T-cell (primary cell): ENCODE measurements at regions not wholly inside any gene's neighbourhood (a gene's known extent, or its start where the extent isn't known, plus 50 kb on each side); places are given as distances from the start of the nearest gene placed in this dataset.

ENCODE experiments used
- ATAC-seq, 4 experiments: fragments of 200-7000 bp in 3 of 4; fragments of 150-1000 bp in 1 of 4; cut with Tn5 transposase; replicated peaks in 1 of 4; 1 replicate in 3 of 4; 2 replicates in 1 of 4; pipeline ENCODE4 v1.10.0; 2021; ENCODE audit warnings: moderate library complexity in 3 of 4, mild to moderate bottlenecking in 2 of 4, moderate number of reproducible peaks in 1 of 4
- CTCF ChIA-PET, 2 donors: fragments of 300-600 bp; sonication (Branson Sonifier 250); formaldehyde crosslinking; loops; one replicate each; lab custom pipeline; 2022; ENCODE audit warnings: antibody characterized with exemption in 2 of 2; lab: Charles Lee
- POLR2A ChIA-PET, 2 donors: fragments of 300-600 bp; sonication (Branson Sonifier 250); formaldehyde crosslinking; loops; one replicate each; lab custom pipeline; 2022; ENCODE audit warnings: antibody characterized with exemption in 2 of 2; lab: Charles Lee
- DNase-seq, 35 experiments: peaks; one replicate each; pipeline versions ENCODE4 v3.0.0 to v3.0.0-alpha.2; 2013 to 2023
- H3K27ac ChIP-seq: one replicate; pipeline ENCODE4 v1.5.1; 2013; ENCODE audit warnings: low read length
- H3K27me3 ChIP-seq, 2 experiments: replicated peaks in 1 of 2; 1 replicate in 1 of 2; 2 replicates in 1 of 2; pipeline versions ENCODE4 v1.6.1 to v1.7.0; 2013; ENCODE audit warnings: low read length in 1 of 2, mixed read lengths in 1 of 2; ENCODE audit not compliant: control insufficient read depth in 2 of 2, insufficient read depth in 2 of 2; ENCODE audit errors: extremely low read depth in 1 of 2
- H3K36me3 ChIP-seq, 2 donors: 1 replicate in 1 of 2; 2 replicates in 1 of 2; pipeline versions ENCODE4 v1.6.1 to v1.7.0; 2013; ENCODE audit warnings: low read length in 1 of 2; ENCODE audit not compliant: control insufficient read depth in 2 of 2, insufficient read depth in 1 of 2; ENCODE audit errors: extremely low read depth in 1 of 2
- H3K4me1 ChIP-seq, 2 experiments: 1 replicate in 1 of 2; 2 replicates in 1 of 2; pipeline versions ENCODE4 v1.6.1 to v1.7.0; 2013; ENCODE audit warnings: low read length in 2 of 2, mixed read lengths in 1 of 2; ENCODE audit not compliant: insufficient read depth in 2 of 2, control insufficient read depth in 1 of 2; ENCODE audit errors: extremely low read depth in 1 of 2
- H3K4me3 ChIP-seq, 2 donors: 1 replicate in 1 of 2; 2 replicates in 1 of 2; pipeline versions ENCODE4 v1.5.1 to v1.7.0; 2013; ENCODE audit warnings: mild to moderate bottlenecking in 2 of 2, low read length in 1 of 2, moderate library complexity in 1 of 2; ENCODE audit not compliant: control insufficient read depth in 1 of 2; ENCODE audit errors: extremely low read depth in 1 of 2
- H3K9me3 ChIP-seq: 2 replicates; pipeline ENCODE4 v1.7.0; 2013
- H3K27ac Mint-ChIP-seq, 2 donors: one replicate each; pipeline ENCODE4 v1.8.0; 2020 to 2021; ENCODE audit warnings: mild to moderate bottlenecking in 2 of 2, mixed read lengths in 2 of 2
- H3K27me3 Mint-ChIP-seq, 2 donors: one replicate each; pipeline ENCODE4 v1.8.0; 2021 to 2022; ENCODE audit warnings: mixed read lengths in 2 of 2
- H3K36me3 Mint-ChIP-seq: one replicate; pipeline ENCODE4 v1.8.0; 2021; ENCODE audit warnings: mixed read lengths
- H3K4me1 Mint-ChIP-seq, 3 donors: one replicate each; pipeline ENCODE4 v1.8.0; 2020 to 2022; ENCODE audit warnings: mixed read lengths in 3 of 3, mild to moderate bottlenecking in 1 of 3
- H3K4me3 Mint-ChIP-seq, 3 donors: one replicate each; pipeline ENCODE4 v1.8.0; 2020 to 2022; ENCODE audit warnings: mild to moderate bottlenecking in 3 of 3, mixed read lengths in 3 of 3, moderate library complexity in 3 of 3
- H3K9me3 Mint-ChIP-seq, 3 donors: one replicate each; pipeline ENCODE4 v1.8.0; 2020 to 2022; ENCODE audit warnings: mixed read lengths in 3 of 3
- WGBS: methylation state at CpG from one replicate; pipeline ENCODE4 v1.1.5; 2013; ENCODE audit warnings: missing lambda C conversion rate; ENCODE audit not compliant: insufficient coverage; 5-methylcytosine and 5-hydroxymethylcytosine counted together

DNA sequence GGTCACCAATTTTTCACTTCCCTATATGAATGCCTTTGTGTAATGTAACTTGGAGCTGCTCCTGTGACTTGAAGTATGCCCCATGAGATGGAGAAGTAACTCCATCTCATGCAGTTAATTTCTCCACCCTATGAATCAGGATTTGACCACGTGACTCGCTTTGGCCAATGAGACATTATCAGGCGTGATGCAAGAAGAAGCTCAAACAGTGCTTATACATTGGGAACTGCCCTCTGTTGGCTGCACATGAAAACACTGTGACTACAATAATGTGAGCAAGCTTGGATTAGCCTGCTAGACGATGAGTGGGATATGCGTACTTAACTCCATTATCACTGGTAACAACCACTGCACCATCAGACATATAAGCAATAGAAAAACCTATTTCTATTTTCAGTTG is 684.4 kb downstream of the PLA2G4A start:
- no peaks in the 10 kb centered on the region for H3K4me1 Mint-ChIP-seq
- peaks cover 7 to 25% (median 11%) of the 10 kb centered on the region in 3 donors for H3K9me3 Mint-ChIP-seq
- no peaks in the 10 kb centered on the region for H3K27me3 Mint-ChIP-seq
- ATAC-seq (no peak), DNase-seq (no peak)
- Histone ChIP-seq H3K4me1 (no peaks in the 10 kb centered on the region), H3K4me3 (no peak overlapping the region), H3K27me3 (no peaks in the 10 kb centered on the region), H3K27ac (no peak overlapping the region), H3K9me3 (no peaks in the 10 kb centered on the region), H3K36me3 (no peaks in the 10 kb centered on the region)
- H3K27ac Mint-ChIP-seq: no peak overlapping the region
- no peaks in the 10 kb centered on the region for H3K36me3 Mint-ChIP-seq
- ChIA-PET POLR2A (no interaction called here), CTCF (no interaction called here)
- 68% methylated on average over 3 of the region's 5 CpGs for WGBS
- H3K4me3 Mint-ChIP-seq: no peak overlapping the region

DNA sequence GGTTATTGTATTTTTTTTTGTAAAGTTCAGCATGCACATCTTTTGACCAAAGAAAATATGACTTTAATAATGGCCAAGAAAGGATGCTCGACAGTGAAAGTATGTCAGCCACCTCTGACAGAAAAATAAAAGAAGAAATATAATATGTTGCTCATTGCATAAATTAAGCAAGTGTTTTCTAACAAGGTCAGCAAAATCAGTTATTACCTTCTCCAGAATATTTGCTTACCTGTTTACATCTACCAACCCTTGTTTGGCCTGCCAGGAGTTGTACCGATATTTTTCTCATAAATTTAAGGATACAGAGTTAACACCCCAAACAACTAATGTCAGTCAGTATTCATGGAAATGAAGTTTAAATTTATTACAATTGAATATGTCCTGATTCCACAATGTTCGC is 685.4 kb downstream of the PLA2G4A start:
- no peaks in the 10 kb centered on the region for H3K27me3 ChIP-seq
- DNase-seq: no peak

GRCh38 chr1:187516874-187517273 is 688.1 kb downstream of the PLA2G4A start:
- Histone ChIP-seq H3K27ac (no peak overlapping the region), H3K4me1 (no peaks in the 10 kb centered on the region), H3K9me3 (no peaks in the 10 kb centered on the region), H3K27me3 (no peaks in the 10 kb centered on the region), H3K36me3 (no peaks in the 10 kb centered on the region), H3K4me3 (no peak overlapping the region)
- ChIA-PET CTCF (no interaction called here), POLR2A (no interaction called here)
- no CpG with 5 or more reads among the region's 1 CpG for WGBS
- Mint-ChIP-seq H3K27me3 (no peaks in the 10 kb centered on the region), H3K36me3 (no peaks in the 10 kb centered on the region), H3K9me3 (peaks cover 0 to 19% (median 6%) of the 10 kb centered on the region in 3 donors), H3K27ac (no peak overlapping the region), H3K4me1 (no peaks in the 10 kb centered on the region), H3K4me3 (no peak overlapping the region)
- ATAC-seq: no peak
- DNase-seq: no peak

More for the DNA sequence above, 685.4 kb downstream of the PLA2G4A start:
- POLR2A ChIA-PET: no interaction called here
- ATAC-seq: no peak
- H3K27ac ChIP-seq: no peak overlapping the region
- H3K4me1 ChIP-seq: no peaks in the 10 kb centered on the region
- Mint-ChIP-seq H3K36me3 (no peaks in the 10 kb centered on the region), H3K27ac (no peak overlapping the region), H3K4me1 (no peaks in the 10 kb centered on the region), H3K4me3 (no peak overlapping the region), H3K9me3 (peaks cover 7 to 25% (median 8%) of the 10 kb centered on the region in 3 donors), H3K27me3 (no peaks in the 10 kb centered on the region)
- H3K36me3 ChIP-seq: no peaks in the 10 kb centered on the region
- no peak overlapping the region for H3K4me3 ChIP-seq
- no peaks in the 10 kb centered on the region for H3K9me3 ChIP-seq
- no CpG with 5 or more reads among the region's 3 CpGs for WGBS
- CTCF ChIA-PET: no interaction called here

- CTCF ChIA-PET: no interaction called here
- WGBS: 100% methylated on average over 1 of the region's 1 CpG
- Mint-ChIP-seq H3K27me3 (no peaks in the 10 kb centered on the region), H3K9me3 (peaks cover 0 to 14% (median 6%) of the 10 kb centered on the region in 3 donors), H3K4me3 (no peak overlapping the region), H3K4me1 (no peaks in the 10 kb centered on the region), H3K27ac (no peak overlapping the region), H3K36me3 (no peaks in the 10 kb centered on the region)
- no peaks in the 10 kb centered on the region for H3K4me1 ChIP-seq
- H3K27ac ChIP-seq: no peak overlapping the region
- no peak for DNase-seq
- H3K27me3 ChIP-seq: no peaks in the 10 kb centered on the region
- POLR2A ChIA-PET: no interaction called here
- H3K36me3 ChIP-seq: no peaks in the 10 kb centered on the region
- no peaks in the 10 kb centered on the region for H3K9me3 ChIP-seq
- no peak for ATAC-seq
- H3K4me3 ChIP-seq: no peak overlapping the region
These were observed 688.8 kb downstream of the PLA2G4A start for GRCh38 chr1:187517546-187517945.

GRCh38 chr1:187527346-187527745 is 698.6 kb downstream of the PLA2G4A start:
- Mint-ChIP-seq H3K27me3 (no peaks in the 10 kb centered on the region), H3K27ac (no peak overlapping the region), H3K9me3 (peaks cover 5 to 19% (median 9%) of the 10 kb centered on the region in 3 donors), H3K36me3 (no peaks in the 10 kb centered on the region), H3K4me3 (no peak overlapping the region), H3K4me1 (no peaks in the 10 kb centered on the region)
- CTCF ChIA-PET: no interaction called here
- WGBS: 80% methylated on average over 1 of the region's 3 CpGs
- POLR2A ChIA-PET: no interaction called here
- no peaks in the 10 kb centered on the region for H3K36me3 ChIP-seq
- no peak overlapping the region for H3K4me3 ChIP-seq
- no peak overlapping the region for H3K27ac ChIP-seq
- no peaks in the 10 kb centered on the region for H3K9me3 ChIP-seq
- H3K27me3 ChIP-seq: no peaks in the 10 kb centered on the region
- DNase-seq (no peak), ATAC-seq (no peak)
- no peaks in the 10 kb centered on the region for H3K4me1 ChIP-seq

DNA sequence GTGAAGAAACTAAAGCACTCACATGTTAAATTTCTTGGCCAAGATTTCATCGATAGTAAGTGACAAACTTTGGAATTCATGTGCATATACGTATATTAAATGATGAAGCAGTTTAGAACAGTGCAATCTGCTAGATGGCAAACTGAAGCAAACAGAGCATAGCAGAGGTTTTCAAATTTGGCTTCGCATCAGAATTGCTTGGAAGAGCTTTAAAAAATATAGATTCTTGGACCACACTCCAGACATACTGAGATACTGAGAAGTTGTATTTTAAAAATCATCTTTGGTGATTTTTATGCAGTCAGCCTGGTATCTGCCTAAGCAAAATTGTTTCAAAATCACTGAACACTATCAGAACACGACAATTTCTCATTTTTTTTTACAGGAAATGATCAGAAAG is 709.2 kb downstream of the PLA2G4A start:
- ChIA-PET POLR2A (no interaction called here), CTCF (no interaction called here)
- no peaks in the 10 kb centered on the region for H3K36me3 Mint-ChIP-seq
- no peaks in the 10 kb centered on the region for H3K4me1 Mint-ChIP-seq
- 100% methylated on average over 2 of the region's 4 CpGs for WGBS
- Histone ChIP-seq H3K4me1 (no peaks in the 10 kb centered on the region), H3K27ac (no peak overlapping the region), H3K9me3 (no peaks in the 10 kb centered on the region), H3K27me3 (no peaks in the 10 kb centered on the region), H3K4me3 (no peak overlapping the region), H3K36me3 (no peaks in the 10 kb centered on the region)
- no peak for ATAC-seq
- H3K27ac Mint-ChIP-seq: no peak overlapping the region
- H3K27me3 Mint-ChIP-seq: no peaks in the 10 kb centered on the region
- H3K4me3 Mint-ChIP-seq: no peak overlapping the region
- no peak for DNase-seq
- H3K9me3 Mint-ChIP-seq: peaks cover 0 to 10% (median 5%) of the 10 kb centered on the region in 3 donors

DNA sequence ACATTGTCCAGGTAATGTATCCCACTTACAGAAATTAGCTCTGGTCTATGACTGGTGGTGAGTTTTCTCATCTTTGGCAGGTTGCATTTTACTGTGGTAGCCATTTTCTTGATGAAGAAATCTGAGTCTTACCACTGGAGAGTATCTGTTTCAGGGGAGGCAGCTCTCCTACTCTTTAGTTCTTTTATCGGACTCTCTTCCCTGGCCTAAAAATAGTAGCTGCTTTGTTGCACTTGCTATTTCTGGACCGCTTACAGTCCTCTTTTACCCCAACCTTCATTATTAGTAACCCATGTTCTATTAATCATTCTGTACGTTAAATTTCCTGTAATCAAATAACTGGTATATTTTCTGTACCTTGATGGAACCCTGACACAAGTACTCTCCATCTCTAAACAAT is 720.8 kb downstream of the PLA2G4A start:
- Histone ChIP-seq H3K36me3 (no peaks in the 10 kb centered on the region), H3K4me1 (no peaks in the 10 kb centered on the region), H3K4me3 (no peak overlapping the region), H3K27me3 (no peaks in the 10 kb centered on the region), H3K27ac (no peak overlapping the region), H3K9me3 (no peaks in the 10 kb centered on the region)
- Mint-ChIP-seq H3K36me3 (no peaks in the 10 kb centered on the region), H3K27ac (no peak overlapping the region), H3K9me3 (peaks cover 9 to 20% (median 13%) of the 10 kb centered on the region in 3 donors), H3K4me3 (no peak overlapping the region), H3K27me3 (no peaks in the 10 kb centered on the region), H3K4me1 (no peaks in the 10 kb centered on the region)
- no peak for DNase-seq
- WGBS: 79% methylated on average over 2 of the region's 3 CpGs
- no peak for ATAC-seq
- ChIA-PET CTCF (no interaction called here), POLR2A (no interaction called here)
